OCI-LY7 (cell line): ENCODE measurements at regions not wholly inside any gene's neighbourhood (a gene's known extent, or its start where the extent isn't known, plus 50 kb on each side); places are given as distances from the start of the nearest gene placed in this dataset.

Experiments
- BruUV-seq: library from RNA; stranded (reverse); fragments of 400-500 nt; replicated peaks from 2 replicates; lab custom pipeline; 2021; lab: Mats Ljungman, UMichigan
- CTCF ChIA-PET: fragments of 300-600 bp; sonication (Branson Sonifier 250); formaldehyde crosslinking; loops from one replicate; lab custom pipeline; 2022; ENCODE audit warnings: antibody characterized with exemption; ENCODE audit not compliant: unreplicated experiment; lab: Charles Lee
- POLR2A ChIA-PET: fragments of 300-600 bp; sonication (Branson Sonifier 250); formaldehyde crosslinking; loops from one replicate; lab custom pipeline; 2022; ENCODE audit warnings: antibody characterized with exemption; lab: Charles Lee
- DNase-seq: peaks from one replicate; pipeline ENCODE4 v3.0.0-alpha.2; 2015; ENCODE audit warnings: low spot score
- H2AFZ ChIP-seq: fragments of 200-600 bp; sonication (generic), shearing (Covaris generic); 2 replicates; pipeline ENCODE4 v1.6.1; 2014; ENCODE audit warnings: mild to moderate bottlenecking, antibody characterized with exemption, low read length, moderate library complexity
- H3K27ac ChIP-seq: fragments of 200-600 bp; sonication (generic); 2 replicates; pipeline ENCODE4 v1.5.1; 2014; ENCODE audit warnings: mixed run types, low read depth, mild to moderate bottlenecking, moderate library complexity, low read length, inconsistent platforms; ENCODE audit not compliant: poor library complexity, severe bottlenecking
- H3K36me3 ChIP-seq: fragments of 200-600 bp; sonication (generic); 2 replicates; pipeline ENCODE4 v1.6.1; 2014; ENCODE audit warnings: mild to moderate bottlenecking, antibody characterized with exemption, low read length, moderate library complexity, mixed read lengths; ENCODE audit not compliant: insufficient read depth
- H3K4me1 ChIP-seq: fragments of 200-600 bp; sonication (generic); 2 replicates; pipeline ENCODE4 v1.5.1; 2014; ENCODE audit warnings: mild to moderate bottlenecking, low read length; ENCODE audit not compliant: insufficient read depth, poor library complexity, severe bottlenecking
- H3K4me2 ChIP-seq: fragments of 200-600 bp; sonication (generic); 2 replicates; pipeline ENCODE4 v1.6.1; 2014; ENCODE audit warnings: mild to moderate bottlenecking, low read length
- H3K4me3 ChIP-seq: fragments of 200-600 bp; sonication (generic); 2 replicates; pipeline ENCODE4 v1.5.1; 2014; ENCODE audit warnings: mild to moderate bottlenecking, low read depth, low read length; ENCODE audit not compliant: poor library complexity, severe bottlenecking
- H3K79me2 ChIP-seq: fragments of 200-600 bp; sonication (generic); 2 replicates; pipeline ENCODE4 v1.6.1; 2016; ENCODE audit warnings: low read depth, mild to moderate bottlenecking, low read length, moderate library complexity, mixed read lengths; ENCODE audit not compliant: insufficient read depth
- H3K9me2 ChIP-seq: fragments of 200-600 bp; sonication (generic); 2 replicates; pipeline ENCODE4 v1.6.1; 2016; ENCODE audit warnings: mild to moderate bottlenecking, low read length, mixed read lengths; ENCODE audit not compliant: insufficient read depth
- H3K9me3 ChIP-seq: fragments of 200-600 bp; sonication (generic); 2 replicates; pipeline ENCODE4 v1.6.1; 2014; ENCODE audit warnings: mild to moderate bottlenecking, mixed run types, low read length, mixed read lengths
- H4K20me1 ChIP-seq: fragments of 200-600 bp; sonication (generic); 2 replicates; pipeline ENCODE4 v1.6.1; 2014; ENCODE audit warnings: mild to moderate bottlenecking, antibody characterized with exemption, low read length, moderate library complexity, mixed read lengths; ENCODE audit not compliant: insufficient read depth
- CTCF ChIP-seq: fragments of 200-600 bp; sonication (generic); conservative IDR thresholded peaks from 2 replicates; pipeline ENCODE4 v1.5.1; 2014; ENCODE audit warnings: mild to moderate bottlenecking, antibody characterized with exemption, low read length, moderate library complexity, mixed read lengths
- EZH2phosphoT487 ChIP-seq: fragments of 200-600 bp; sonication (generic); IDR thresholded peaks from 2 replicates; pipeline ENCODE4 v1.6.1; 2018; ENCODE audit warnings: low read depth, borderline replicate concordance, mild to moderate bottlenecking, mixed run types, antibody characterized with exemption, low read length, moderate library complexity, mixed read lengths
- intact Hi-C: fragments of 100-400 bp; cut with micrococcal nuclease; formaldehyde crosslinking; loops from one replicate; pipeline ENCODE4 v1.10.0; 2022; ENCODE audit not compliant: unreplicated experiment

DNA sequence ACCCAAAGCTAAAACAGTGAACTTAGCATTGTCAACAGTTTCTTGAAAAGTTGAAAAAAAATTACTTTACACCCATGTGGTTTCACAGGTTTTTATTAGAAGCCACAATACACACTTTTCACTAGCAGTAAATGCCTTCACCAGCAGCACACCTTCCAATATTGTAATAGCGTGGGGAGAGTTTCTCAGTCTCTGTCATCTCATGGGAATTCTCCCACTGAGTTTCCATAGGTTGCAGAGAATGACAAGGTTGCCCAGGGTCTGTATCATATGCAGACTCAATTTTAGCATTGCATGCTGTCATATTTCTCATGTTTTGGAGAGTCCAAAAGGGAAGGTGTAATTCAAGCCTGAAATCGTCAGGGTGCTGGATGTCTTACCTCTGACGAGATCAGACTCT, 486.1 kb upstream of the TENM3 start:
- H3K9me2 ChIP-seq = no peaks in the 10 kb centered on the region
- ChIA-PET POLR2A (no interaction called here), CTCF (no interaction called here)
- no peaks in the 10 kb centered on the region for H3K79me2 ChIP-seq
- TF ChIP-seq EZH2phosphoT487 (no peak), CTCF (no peak)
- BruUV-seq = no TSS peak
- no peak for DNase-seq
- no peaks in the 10 kb centered on the region for H3K36me3 ChIP-seq
- H3K4me2 ChIP-seq = no peak overlapping the region
- no peak overlapping the region for H3K27ac ChIP-seq
- no peaks in the 10 kb centered on the region for H4K20me1 ChIP-seq
- H3K4me3 ChIP-seq = no peak overlapping the region
- intact Hi-C loops = no loop called here
- no peaks in the 10 kb centered on the region for H3K9me3 ChIP-seq
- no peaks in the 10 kb centered on the region for H3K4me1 ChIP-seq
- no peak overlapping the region for H2AFZ ChIP-seq

GRCh38 chr4:181757910-181758660, 485.1 kb upstream of the TENM3 start:
- TF ChIP-seq CTCF = no peak
- TF ChIP-seq EZH2phosphoT487 = no peak
- DNase-seq = no peak
- no peaks in the 10 kb centered on the region for H3K9me2 ChIP-seq
- H3K4me2 ChIP-seq = no peak overlapping the region
- no peaks in the 10 kb centered on the region for H3K4me1 ChIP-seq
- H2AFZ ChIP-seq = no peak overlapping the region
- ChIA-PET POLR2A (interaction anchor here (0.6 kb wide), 2 partner anchors 400 to 1115 kb away, joined by 3 to 4 read pairs; no protein-coding TSS in a partner anchor), CTCF (no interaction called here)
- H3K9me3 ChIP-seq = no peaks in the 10 kb centered on the region
- intact Hi-C loops = no loop called here
- H3K36me3 ChIP-seq = no peaks in the 10 kb centered on the region
- H4K20me1 ChIP-seq = no peaks in the 10 kb centered on the region
- no peak overlapping the region for H3K27ac ChIP-seq
- no peak overlapping the region for H3K4me3 ChIP-seq
- H3K79me2 ChIP-seq = no peaks in the 10 kb centered on the region
- no TSS peak for BruUV-seq

- Histone ChIP-seq H2AFZ (no peak overlapping the region), H3K4me3 (no peak overlapping the region), H3K4me2 (no peak overlapping the region), H3K9me2 (no peaks in the 10 kb centered on the region), H3K9me3 (no peaks in the 10 kb centered on the region), H3K27ac (no peak overlapping the region), H3K4me1 (no peaks in the 10 kb centered on the region), H3K36me3 (no peaks in the 10 kb centered on the region), H3K79me2 (no peaks in the 10 kb centered on the region), H4K20me1 (no peaks in the 10 kb centered on the region)
- intact Hi-C loops = no loop called here
- CTCF ChIA-PET = no interaction called here
- DNase-seq = no peak
- POLR2A ChIA-PET = no interaction called here
- BruUV-seq = no TSS peak
- TF ChIP-seq EZH2phosphoT487 (no peak), CTCF (no peak)
These were observed 482.6 kb upstream of the TENM3 start for GRCh38 chr4:181760560-181760959.
